ENCODE measurements at regions not wholly inside any gene's neighbourhood (a gene's known extent, or its start where the extent isn't known, plus 50 kb on each side); places are given as distances from the start of the nearest gene placed in this dataset.
A peak's percentile ranks its signal among the peaks of the same experiment; 100 is the strongest.

GRCh38 chr20:50412069-50412468, 98.1 kb upstream of the PTPN1 start:
- H3K27me3 ChIP-seq (ENCODE audit: control insufficient read depth, insufficient read depth) = no peaks in the 10 kb centered on the region
- no peaks in the 10 kb centered on the region for H3K9me3 ChIP-seq (ENCODE audit: control insufficient read depth, low read length)
- no peak overlapping the region for H3K27ac ChIP-seq (ENCODE audit: low read length)
- 67% methylated on average over 6 of the region's 6 CpGs for WGBS
- ATAC-seq (no peak), DNase-seq (no peak)
- H3K4me3 ChIP-seq (ENCODE audit: low read length) = no peak overlapping the region
- peaks cover 27% of the 10 kb centered on the region for H3K4me1 ChIP-seq (ENCODE audit: control insufficient read depth, insufficient read depth, low read length)
- intact Hi-C loops (cut with DNase I) = no loop called here

- Histone ChIP-seq H3K4me3 (ENCODE audit: low read length) (no peak overlapping the region), H3K4me1 (ENCODE audit: control insufficient read depth, insufficient read depth, low read length) (peaks cover 28% of the 10 kb centered on the region), H3K27me3 (ENCODE audit: control insufficient read depth, insufficient read depth) (no peaks in the 10 kb centered on the region), H3K9me3 (ENCODE audit: control insufficient read depth, low read length) (no peaks in the 10 kb centered on the region), H3K27ac (ENCODE audit: low read length) (no peak overlapping the region)
- no peak for DNase-seq
- intact Hi-C loops (cut with DNase I) = no loop called here
- ATAC-seq = no peak
- 89% methylated on average over 7 of the region's 7 CpGs for WGBS
Observed at GRCh38 chr20:50412499-50412898, 97.7 kb upstream of the PTPN1 start.

- H3K4me1 ChIP-seq (ENCODE audit: control insufficient read depth, insufficient read depth, low read length) = peaks cover 28% of the 10 kb centered on the region
- WGBS = 75% methylated on average over 6 of the region's 6 CpGs
- H3K4me3 ChIP-seq (ENCODE audit: low read length) = no peak overlapping the region
- no peaks in the 10 kb centered on the region for H3K27me3 ChIP-seq (ENCODE audit: control insufficient read depth, insufficient read depth)
- ATAC-seq (no peak), DNase-seq (no peak)
- intact Hi-C loops (cut with DNase I) = no loop called here
- H3K9me3 ChIP-seq (ENCODE audit: control insufficient read depth, low read length) = no peaks in the 10 kb centered on the region
- no peak overlapping the region for H3K27ac ChIP-seq (ENCODE audit: low read length)
Observed at GRCh38 chr20:50413088-50413500, 97.1 kb upstream of the PTPN1 start.

GRCh38 chr20:50415021-50415515, 95.1 kb upstream of the PTPN1 start:
- H3K4me3 ChIP-seq (ENCODE audit: low read length) = no peak overlapping the region
- no peaks in the 10 kb centered on the region for H3K27me3 ChIP-seq (ENCODE audit: control insufficient read depth, insufficient read depth)
- peak overlapping the region; percentile 100 for H3K27ac ChIP-seq (ENCODE audit: low read length)
- ATAC-seq = peak; percentile 20 to 39
- intact Hi-C loops (cut with DNase I) = loop anchor here in 1 of 4 donors (5.0 kb wide), 1 partner anchor 37 kb away; no protein-coding TSS in a partner anchor
- peaks cover 18% of the 10 kb centered on the region for H3K4me1 ChIP-seq (ENCODE audit: control insufficient read depth, insufficient read depth, low read length)
- H3K9me3 ChIP-seq (ENCODE audit: control insufficient read depth, low read length) = no peaks in the 10 kb centered on the region
- 46% methylated on average over 5 of the region's 5 CpGs for WGBS
- DNase-seq = no peak

- Histone ChIP-seq H3K4me3 (ENCODE audit: low read length) (no peak overlapping the region), H3K9me3 (ENCODE audit: control insufficient read depth, low read length) (no peaks in the 10 kb centered on the region), H3K4me1 (ENCODE audit: control insufficient read depth, insufficient read depth, low read length) (peaks cover 17% of the 10 kb centered on the region), H3K27ac (ENCODE audit: low read length) (peak overlapping the region; percentile 100), H3K27me3 (ENCODE audit: control insufficient read depth, insufficient read depth) (no peaks in the 10 kb centered on the region)
- intact Hi-C loops (cut with DNase I) = loop anchor here in 1 of 4 donors (5.0 kb wide), 1 partner anchor 37 kb away; no protein-coding TSS in a partner anchor
- WGBS = 16% methylated on average over 25 of the region's 25 CpGs
- peak; percentile 100 for DNase-seq
- ATAC-seq = peak; percentile 97 to 98
Observed at GRCh38 chr20:50415516-50416268, 94.5 kb upstream of the PTPN1 start.

GRCh38 chr20:50416269-50417022, 93.7 kb upstream of the PTPN1 start:
- peak overlapping the region; percentile 100 for H3K27ac ChIP-seq (ENCODE audit: low read length)
- WGBS = 76% methylated on average over 14 of the region's 14 CpGs
- no peak overlapping the region for H3K4me3 ChIP-seq (ENCODE audit: low read length)
- no peaks in the 10 kb centered on the region for H3K27me3 ChIP-seq (ENCODE audit: control insufficient read depth, insufficient read depth)
- peaks cover 17% of the 10 kb centered on the region for H3K4me1 ChIP-seq (ENCODE audit: control insufficient read depth, insufficient read depth, low read length)
- ATAC-seq (peak; percentile 3 to 7), DNase-seq (peak in 1 of 3 donors; percentile 72)
- intact Hi-C loops (cut with DNase I) = loop anchor here in 1 of 4 donors (5.0 kb wide), 1 partner anchor 36 kb away; no protein-coding TSS in a partner anchor
- H3K9me3 ChIP-seq (ENCODE audit: control insufficient read depth, low read length) = no peaks in the 10 kb centered on the region

- H3K4me3 ChIP-seq (ENCODE audit: low read length) = no peak overlapping the region
- DNase-seq = no peak
- peaks cover 17% of the 10 kb centered on the region for H3K4me1 ChIP-seq (ENCODE audit: control insufficient read depth, insufficient read depth, low read length)
- intact Hi-C loops (cut with DNase I) = loop anchor here in 1 of 4 donors (5.0 kb wide), 1 partner anchor 35 kb away; no protein-coding TSS in a partner anchor
- no peak for ATAC-seq
- H3K27ac ChIP-seq (ENCODE audit: low read length) = peak overlapping the region; percentile 100
- no peaks in the 10 kb centered on the region for H3K27me3 ChIP-seq (ENCODE audit: control insufficient read depth, insufficient read depth)
- no peaks in the 10 kb centered on the region for H3K9me3 ChIP-seq (ENCODE audit: control insufficient read depth, low read length)
- 63% methylated on average over 5 of the region's 5 CpGs for WGBS
Observed at GRCh38 chr20:50417023-50417329, 93.2 kb upstream of the PTPN1 start.

- H3K9me3 ChIP-seq (ENCODE audit: control insufficient read depth, low read length) = no peaks in the 10 kb centered on the region
- DNase-seq = no peak
- 93% methylated on average over 6 of the region's 6 CpGs for WGBS
- peaks cover 17% of the 10 kb centered on the region for H3K4me1 ChIP-seq (ENCODE audit: control insufficient read depth, insufficient read depth, low read length)
- intact Hi-C loops (cut with DNase I) = loop anchor here in 1 of 4 donors (5.0 kb wide), 1 partner anchor 35 kb away; no protein-coding TSS in a partner anchor
- H3K27ac ChIP-seq (ENCODE audit: low read length) = no peak overlapping the region
- H3K27me3 ChIP-seq (ENCODE audit: control insufficient read depth, insufficient read depth) = no peaks in the 10 kb centered on the region
- no peak overlapping the region for H3K4me3 ChIP-seq (ENCODE audit: low read length)
- ATAC-seq = no peak
Observed at GRCh38 chr20:50417484-50418235, 92.5 kb upstream of the PTPN1 start.

- H3K9me3 ChIP-seq (ENCODE audit: control insufficient read depth, low read length) = no peaks in the 10 kb centered on the region
- DNase-seq = no peak
- 83% methylated on average over 4 of the region's 4 CpGs for WGBS
- H3K4me1 ChIP-seq (ENCODE audit: control insufficient read depth, insufficient read depth, low read length) = peaks cover 19% of the 10 kb centered on the region
- no peak overlapping the region for H3K27ac ChIP-seq (ENCODE audit: low read length)
- intact Hi-C loops (cut with DNase I) = loop anchor here in 1 of 4 donors (5.0 kb wide), 1 partner anchor 33 kb away; no protein-coding TSS in a partner anchor
- H3K27me3 ChIP-seq (ENCODE audit: control insufficient read depth, insufficient read depth) = no peaks in the 10 kb centered on the region
- no peak overlapping the region for H3K4me3 ChIP-seq (ENCODE audit: low read length)
- no peak for ATAC-seq
Observed at GRCh38 chr20:50418890-50419642, 91.1 kb upstream of the PTPN1 start.

GRCh38 chr20:50420380-50420779, 89.8 kb upstream of the PTPN1 start:
- Histone ChIP-seq H3K27me3 (ENCODE audit: control insufficient read depth, insufficient read depth) (no peaks in the 10 kb centered on the region), H3K27ac (ENCODE audit: low read length) (no peak overlapping the region), H3K4me1 (ENCODE audit: control insufficient read depth, insufficient read depth, low read length) (peaks cover 15% of the 10 kb centered on the region), H3K4me3 (ENCODE audit: low read length) (no peak overlapping the region), H3K9me3 (ENCODE audit: control insufficient read depth, low read length) (no peaks in the 10 kb centered on the region)
- ATAC-seq (no peak), DNase-seq (no peak)
- intact Hi-C loops (cut with DNase I) = no loop called here
- 95% methylated on average over 7 of the region's 7 CpGs for WGBS
